ENCODE measurements at regions not wholly inside any gene's neighbourhood (a gene's known extent, or its start where the extent isn't known, plus 50 kb on each side); places are given as distances from the start of the nearest gene placed in this dataset.
A peak's percentile ranks its signal among the peaks of the same experiment; 100 is the strongest.

DNA sequence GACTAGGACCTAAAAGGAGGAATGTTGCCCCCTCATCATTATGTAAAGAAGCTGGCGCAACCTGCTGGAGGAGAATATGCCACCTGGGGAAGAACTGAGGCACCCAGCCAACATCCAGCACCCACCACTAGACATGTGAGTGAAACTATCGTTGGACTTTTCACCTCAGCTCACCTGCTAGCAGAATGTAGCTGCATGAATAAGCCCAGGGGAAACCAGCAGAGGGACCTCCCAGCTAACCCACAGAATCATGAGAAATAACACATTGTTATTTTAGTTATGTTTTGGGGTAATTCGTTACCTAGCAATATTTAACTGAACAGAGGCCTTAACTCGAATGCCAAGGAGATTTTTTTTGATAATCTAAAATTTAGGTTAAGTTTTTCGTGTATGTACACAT lies 542.5 kb upstream of the DAB1 start:
- WGBS (ENCODE audit: insufficient coverage, insufficient replicate concordance, low lambda C conversion rate, missing lambda C conversion rate) = 1% methylated on average over 5 of the region's 5 CpGs
- ChIA-PET SMC1A (ENCODE audit: uncharacterized antibody, unreplicated experiment) (interaction anchor here (0.7 to 2.3 kb wide), 8 partner anchors 10 to 198 kb away, joined by 3 to 7 read pairs (median 4); no protein-coding TSS in a partner anchor), RAD21 (ENCODE audit: unreplicated experiment) (interaction anchor here (1.0 to 1.1 kb wide), 2 partner anchors 40 to 60 kb away, joined by 3 read pairs; no protein-coding TSS in a partner anchor), POLR2A (interaction anchor here (1.6 kb wide), 1 partner anchor 39 kb away, joined by 5 read pairs; no protein-coding TSS in a partner anchor), CTCF (interaction anchor here (0.6 to 2.0 kb wide), 4 partner anchors 11 to 1739 kb away, joined by 3 to 9 read pairs (median 4); no protein-coding TSS in a partner anchor)
- H3K27me3 ChIP-seq (replicated peaks in 1 of 2; ENCODE audit: control insufficient read depth in 2 of 2, insufficient read depth in 2 of 2, low read length in 1 of 2) = no peaks in the 10 kb centered on the region
- in situ Hi-C loops (cut with MboI) (no loop called here), intact Hi-C loops (cut with micrococcal nuclease; ENCODE audit: unreplicated experiment) (no loop called here)
- no peak overlapping the region for H3K4me2 ChIP-seq (ENCODE audit: control insufficient read depth, insufficient read depth)
- no peaks in the 10 kb centered on the region for H3K9me3 ChIP-seq (replicated peaks; ENCODE audit: control insufficient read depth, insufficient read depth, low read length)
- no peaks in the 10 kb centered on the region for H4K20me1 ChIP-seq (ENCODE audit: control insufficient read depth, insufficient read depth)
- H3K4me1 ChIP-seq (ENCODE audit: control insufficient read depth, insufficient read depth, low read length) = no peaks in the 10 kb centered on the region
- FAIRE-seq (no peak), DNase-seq (ENCODE audit: low read depth, low spot score) (no peak), ATAC-seq (peak; percentile 46; the same call in 2 of the 3 replicates)
- H3K79me2 ChIP-seq (ENCODE audit: control insufficient read depth, insufficient read depth, low read length) = no peaks in the 10 kb centered on the region
- no peak overlapping the region for H3K9ac ChIP-seq (ENCODE audit: control insufficient read depth, insufficient read depth, low read length)
- H3K27ac ChIP-seq (ENCODE audit: control insufficient read depth, insufficient read depth) = no peak overlapping the region
- no peak overlapping the region for H3K4me3 ChIP-seq
- H2AFZ ChIP-seq (ENCODE audit: control insufficient read depth, low read depth, low read length) = no peak overlapping the region
- BruUV-seq (replicated peaks) = no TSS peak
- no peaks in the 10 kb centered on the region for H3K36me3 ChIP-seq (ENCODE audit: control insufficient read depth in 2 of 2, insufficient read depth in 2 of 2, low read length in 1 of 2)
- TF ChIP-seq CBX5 (IDR thresholded peaks at IDR 0.05; ENCODE audit: low read depth) = no peak
- no peak for TF ChIP-seq MTA3 (IDR thresholded peaks at IDR 0.05; ENCODE audit: borderline replicate concordance, low read length)
- TF ChIP-seq NFYB (IDR thresholded peaks at IDR 0.05; ENCODE audit: insufficient read depth, low read depth, low read length) = no peak
- no peak for TF ChIP-seq NFIC (IDR thresholded peaks at IDR 0.05; ENCODE audit: low read depth, low read length)
- no peak for TF ChIP-seq RB1 (IDR thresholded peaks at IDR 0.05; ENCODE audit: borderline replicate concordance)
- TF ChIP-seq FOXK2 (IDR thresholded peaks at IDR 0.05) = no peak
- TF ChIP-seq, protein P1, sequence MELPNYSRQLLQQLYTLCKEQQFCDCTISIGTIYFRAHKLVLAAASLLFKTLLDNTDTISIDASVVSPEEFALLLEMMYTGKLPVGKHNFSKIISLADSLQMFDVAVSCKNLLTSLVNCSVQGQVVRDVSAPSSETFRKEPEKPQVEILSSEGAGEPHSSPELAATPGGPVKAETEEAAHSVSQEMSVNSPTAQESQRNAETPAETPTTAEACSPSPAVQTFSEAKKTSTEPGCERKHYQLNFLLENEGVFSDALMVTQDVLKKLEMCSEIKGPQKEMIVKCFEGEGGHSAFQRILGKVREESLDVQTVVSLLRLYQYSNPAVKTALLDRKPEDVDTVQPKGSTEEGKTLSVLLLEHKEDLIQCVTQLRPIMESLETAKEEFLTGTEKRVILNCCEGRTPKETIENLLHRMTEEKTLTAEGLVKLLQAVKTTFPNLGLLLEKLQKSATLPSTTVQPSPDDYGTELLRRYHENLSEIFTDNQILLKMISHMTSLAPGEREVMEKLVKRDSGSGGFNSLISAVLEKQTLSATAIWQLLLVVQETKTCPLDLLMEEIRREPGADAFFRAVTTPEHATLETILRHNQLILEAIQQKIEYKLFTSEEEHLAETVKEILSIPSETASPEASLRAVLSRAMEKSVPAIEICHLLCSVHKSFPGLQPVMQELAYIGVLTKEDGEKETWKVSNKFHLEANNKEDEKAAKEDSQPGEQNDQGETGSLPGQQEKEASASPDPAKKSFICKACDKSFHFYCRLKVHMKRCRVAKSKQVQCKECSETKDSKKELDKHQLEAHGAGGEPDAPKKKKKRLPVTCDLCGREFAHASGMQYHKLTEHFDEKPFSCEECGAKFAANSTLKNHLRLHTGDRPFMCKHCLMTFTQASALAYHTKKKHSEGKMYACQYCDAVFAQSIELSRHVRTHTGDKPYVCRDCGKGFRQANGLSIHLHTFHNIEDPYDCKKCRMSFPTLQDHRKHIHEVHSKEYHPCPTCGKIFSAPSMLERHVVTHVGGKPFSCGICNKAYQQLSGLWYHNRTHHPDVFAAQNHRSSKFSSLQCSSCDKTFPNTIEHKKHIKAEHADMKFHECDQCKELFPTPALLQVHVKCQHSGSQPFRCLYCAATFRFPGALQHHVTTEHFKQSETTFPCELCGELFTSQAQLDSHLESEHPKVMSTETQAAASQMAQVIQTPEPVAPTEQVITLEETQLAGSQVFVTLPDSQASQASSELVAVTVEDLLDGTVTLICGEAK (IDR thresholded peaks at IDR 0.05; ENCODE audit: borderline replicate concordance) = no peak
- no peak for TF ChIP-seq NRF1 (conservative IDR thresholded peaks at IDR 0.05; ENCODE audit: low read depth, low read length)
- TF ChIP-seq MAX (IDR thresholded peaks at IDR 0.05; ENCODE audit: low read depth, low read length) = no peak
- peak in 1 of 2 experiments; percentile 62; a peak in 1 of 4 replicates for TF ChIP-seq BHLHE40 (IDR thresholded peaks at IDR 0.05; ENCODE audit: borderline replicate concordance in 1 of 2, low read depth in 2 of 2, low read length in 1 of 2)
- peak in 1 of 3 experiments; percentile 30; a peak in 1 of 6 replicates for TF ChIP-seq CTCF (IDR thresholded peaks at IDR 0.05 in 2 of 3, conservative IDR thresholded peaks at IDR 0.05 in 1 of 3; ENCODE audit: control insufficient read depth in 2 of 3, extremely low read depth in 1 of 3, insufficient read depth in 1 of 3, low read depth in 3 of 3, low read length in 3 of 3)
- TF ChIP-seq RAD21 (IDR thresholded peaks at IDR 0.05; ENCODE audit: insufficient read depth, low read depth, low read length) = peak; percentile 31; the same call in 1 of the 2 replicates
- no peak for TF ChIP-seq ZNF592 (IDR thresholded peaks at IDR 0.05)

Data from GM12878 (cell line).